Amygdala (tissue), 56 donors: ENCODE measurements at regions not wholly inside any gene's neighbourhood (a gene's known extent, or its start where the extent isn't known, plus 50 kb on each side); places are given as distances from the start of the nearest gene placed in this dataset.
"Not testable (repeated sequence)": the region's sequence is repeated elsewhere in the genome, so short reads cannot be mapped to it uniquely, and the experiment has no call there.

Experiments used
- DNase-seq, 56 donors: peaks; one replicate each; lab custom pipeline; 2025; lab: John Stamatoyannopoulos, UW

DNA sequence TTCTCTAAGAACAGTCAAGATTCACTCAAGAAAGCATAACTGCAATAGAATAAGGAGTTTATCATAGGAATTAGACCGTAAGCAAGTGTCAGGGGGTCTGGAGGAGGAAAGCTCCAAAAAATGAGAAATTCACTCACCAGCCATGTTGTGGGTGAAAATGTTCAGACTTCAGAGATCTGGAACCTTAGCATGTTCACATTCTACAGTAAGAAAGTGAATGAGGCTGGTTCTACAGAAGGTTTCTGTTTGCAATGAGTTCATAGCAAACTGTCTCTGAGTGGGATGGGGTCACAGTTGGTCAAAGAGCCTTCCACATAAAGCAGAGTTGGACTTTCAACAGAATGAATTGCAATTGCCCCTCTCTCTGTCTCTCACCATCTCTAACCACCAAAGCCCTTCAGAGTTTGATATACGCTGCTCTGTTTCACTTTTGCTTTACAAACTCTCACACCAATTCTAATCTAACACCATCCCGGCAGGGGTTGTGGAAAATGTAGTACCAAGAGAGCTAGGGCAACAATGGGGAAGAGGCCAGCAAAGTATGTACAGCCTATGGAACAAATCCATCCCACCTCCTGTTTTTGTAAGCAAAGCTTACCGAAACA is 581.8 kb upstream of the UBE2E2 start:
- no peak for DNase-seq

GRCh38 chr3:22627993-22628499 is 575.1 kb upstream of the UBE2E2 start:
- no peak for DNase-seq

- no peak for DNase-seq
These were observed 570.6 kb upstream of the UBE2E2 start for GRCh38 chr3:22632536-22632935.

DNA sequence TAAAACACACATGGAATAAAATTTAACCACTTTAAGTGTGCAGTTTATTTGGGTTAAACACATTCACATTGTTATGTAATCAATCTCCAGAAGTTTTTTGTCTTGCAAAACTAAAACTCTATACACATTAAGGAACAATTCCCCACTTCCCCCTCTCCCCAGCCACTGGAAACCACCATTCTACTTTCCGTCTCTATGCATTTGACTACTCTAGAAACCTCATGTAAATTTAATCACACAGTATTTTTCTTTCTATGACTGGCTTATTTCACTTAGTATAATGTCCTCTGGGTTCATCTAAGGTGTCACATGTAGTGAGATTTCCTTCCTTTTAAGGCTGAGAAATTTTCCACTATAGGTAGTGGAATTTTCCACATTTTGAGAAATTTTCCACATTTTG is 568.7 kb upstream of the UBE2E2 start:
- DNase-seq, result no peak

DNA sequence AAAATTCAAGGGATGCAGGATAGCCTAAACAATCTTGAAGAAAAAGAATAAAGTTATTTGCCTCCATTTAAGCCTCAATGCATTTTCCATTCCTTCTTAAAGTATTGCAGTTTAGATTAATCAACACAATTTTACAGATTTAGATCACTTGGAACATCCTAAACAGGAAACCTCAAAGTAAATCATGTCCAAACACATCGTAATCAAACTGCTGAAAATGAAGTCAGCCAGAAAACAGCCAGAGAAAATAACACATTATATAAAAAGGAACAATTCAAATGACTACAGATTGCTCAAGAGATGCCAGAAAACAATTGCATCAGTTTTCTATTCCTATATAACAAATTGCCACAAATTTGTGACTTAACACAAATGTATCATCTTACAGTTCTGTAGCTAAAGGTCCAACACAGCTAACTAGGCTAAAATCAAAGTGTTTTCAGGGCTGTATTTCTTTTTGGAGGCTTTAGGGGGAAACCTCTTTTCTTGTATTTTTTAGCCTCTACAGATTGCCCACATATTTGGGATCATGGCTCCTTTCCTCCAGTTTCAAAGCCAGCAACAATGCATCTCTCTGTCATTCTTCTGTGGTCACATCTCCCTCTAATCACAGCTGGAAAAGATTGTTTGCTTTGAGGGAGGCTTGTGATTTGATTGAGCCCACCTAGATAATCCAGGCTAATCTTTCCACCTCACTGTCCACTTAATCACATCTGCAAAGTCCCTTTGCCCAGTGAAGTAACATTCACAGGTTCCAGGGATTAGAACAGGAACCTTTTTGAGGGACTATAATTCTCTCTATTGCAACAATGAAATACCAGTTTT is 543.3 kb upstream of the UBE2E2 start:
- DNase-seq, result no peak

DNA sequence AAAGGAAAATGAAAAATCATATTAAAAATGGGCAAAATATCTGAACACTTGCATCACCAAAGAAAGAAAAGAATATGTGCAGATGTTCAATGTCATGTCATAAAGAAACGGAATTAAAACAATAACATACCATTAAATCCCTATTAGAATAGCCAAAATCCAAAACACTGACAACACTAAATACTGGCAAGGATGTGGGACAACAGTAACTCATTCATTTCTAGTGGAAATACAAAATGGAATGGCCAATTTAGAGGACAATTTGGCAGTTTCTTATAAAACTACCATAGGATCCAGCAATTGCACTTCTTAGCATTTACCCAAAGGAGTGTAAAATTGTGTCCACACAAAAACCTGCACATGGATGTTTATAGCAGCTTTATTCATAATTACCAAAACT is 542.5 kb upstream of the UBE2E2 start:
- no peak for DNase-seq

DNA sequence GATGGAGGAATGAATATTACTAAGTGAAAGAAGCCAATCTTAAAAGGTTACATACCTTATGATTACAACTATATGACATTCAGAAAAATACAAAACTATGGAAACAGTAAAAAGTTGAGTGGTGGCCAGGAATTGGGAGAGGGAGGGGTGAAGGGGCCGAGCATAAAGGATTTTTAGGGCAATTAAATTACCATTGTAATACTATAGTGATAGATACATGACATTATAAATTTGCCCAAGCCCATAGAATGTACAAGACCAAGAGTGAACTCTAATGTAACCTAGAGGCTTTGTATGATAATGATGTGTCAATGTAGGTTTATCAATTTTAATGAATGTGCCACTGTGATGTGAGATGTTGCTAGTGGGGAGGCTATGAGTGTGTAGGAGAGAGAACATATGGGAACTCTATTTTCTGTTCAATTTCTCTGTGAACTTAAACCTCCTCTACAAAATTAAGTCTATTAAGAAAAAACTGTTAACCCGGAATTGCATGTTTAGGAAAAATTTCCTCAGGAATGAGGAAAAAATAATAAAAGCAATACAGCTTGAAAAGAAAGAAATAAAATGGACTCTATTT is 541.9 kb upstream of the UBE2E2 start:
- DNase-seq, result no peak

GRCh38 chr3:22665528-22665927 is 537.6 kb upstream of the UBE2E2 start:
- DNase-seq, result no peak

DNA sequence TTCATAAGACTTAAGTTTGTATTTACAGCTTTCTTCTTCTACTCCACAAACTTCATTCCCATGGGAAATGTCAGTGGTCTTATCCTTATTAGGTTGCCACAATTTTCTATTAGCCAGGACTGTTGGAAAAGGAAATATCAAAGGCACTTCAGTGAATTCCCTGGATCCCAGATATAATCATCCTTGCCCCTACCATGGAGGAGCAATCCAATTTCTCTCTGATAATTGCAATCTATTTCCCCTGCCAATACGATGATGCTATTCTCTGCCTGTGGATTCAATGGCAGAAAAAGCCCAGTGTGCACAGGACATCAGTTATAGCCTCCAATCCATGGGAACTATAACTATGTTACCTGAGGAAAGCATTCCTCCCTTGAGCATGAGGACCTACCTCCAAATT is 536.4 kb upstream of the UBE2E2 start:
- DNase-seq, result no peak

GRCh38 chr3:22671848-22672247 is 531.3 kb upstream of the UBE2E2 start:
- DNase-seq, result no peak

GRCh38 chr3:22684739-22685138 is 518.4 kb upstream of the UBE2E2 start:
- no peak for DNase-seq

- DNase-seq, result no peak
These were observed 517.5 kb upstream of the UBE2E2 start for GRCh38 chr3:22685597-22685996.

- no peak for DNase-seq
These were observed 511.7 kb upstream of the UBE2E2 start for GRCh38 chr3:22691407-22691806.

DNA sequence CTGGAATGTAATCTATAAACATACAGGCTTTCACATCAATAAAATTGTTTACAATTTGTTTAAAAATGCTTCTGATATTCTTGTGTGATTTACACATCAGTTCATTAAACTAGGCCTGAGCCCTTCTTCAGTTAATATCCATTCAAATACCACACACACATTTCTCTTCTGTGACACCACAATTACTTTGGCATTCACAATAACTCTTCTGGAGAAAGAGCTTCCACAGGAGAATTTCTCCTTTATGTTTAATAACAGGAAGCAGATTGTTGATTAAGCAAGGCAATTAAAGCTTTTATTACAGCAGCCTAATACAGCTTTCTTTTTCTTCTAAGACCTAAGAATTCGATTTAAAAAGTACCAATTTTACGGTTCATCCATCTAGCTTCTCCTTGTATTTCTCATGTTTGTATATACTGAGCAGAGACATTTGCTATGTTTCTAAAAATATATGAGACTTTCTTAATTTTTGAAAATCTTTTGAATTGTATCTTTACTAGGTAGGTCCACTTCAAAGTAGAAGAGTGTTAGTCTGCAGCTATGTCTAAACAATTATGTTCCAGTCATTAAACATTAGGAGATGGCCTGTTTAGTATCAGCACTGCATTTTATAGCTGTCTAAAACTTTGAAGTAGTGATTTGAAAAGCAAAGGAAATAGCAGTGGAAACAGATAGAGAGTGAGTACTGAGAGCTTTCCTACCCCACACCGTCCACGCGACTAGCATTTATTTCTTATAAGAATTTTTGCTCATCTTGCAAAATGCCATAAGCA is 511.1 kb upstream of the UBE2E2 start:
- DNase-seq, result no peak

- no peak for DNase-seq
These were observed 502.3 kb upstream of the UBE2E2 start for GRCh38 chr3:22700876-22701275.

DNA sequence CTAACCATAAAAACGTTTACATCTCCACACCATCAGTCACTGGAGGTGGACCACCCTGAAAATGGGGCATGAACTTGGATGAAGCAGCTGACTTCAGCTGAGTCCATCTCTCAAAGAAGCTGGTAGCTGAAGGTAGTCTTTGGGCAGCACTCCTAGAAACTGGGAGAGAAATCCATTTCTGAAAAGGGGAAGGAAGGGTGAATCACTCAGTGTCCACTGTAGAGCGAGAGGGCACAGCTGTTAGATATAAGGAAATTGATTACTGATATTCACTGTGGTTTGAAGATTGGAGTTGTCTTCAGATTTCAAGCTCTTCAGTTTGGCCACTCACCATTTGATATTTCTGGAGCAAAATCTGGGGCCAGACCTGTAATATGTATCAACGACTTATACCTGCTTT is 499.0 kb upstream of the UBE2E2 start:
- DNase-seq, result no peak

DNA sequence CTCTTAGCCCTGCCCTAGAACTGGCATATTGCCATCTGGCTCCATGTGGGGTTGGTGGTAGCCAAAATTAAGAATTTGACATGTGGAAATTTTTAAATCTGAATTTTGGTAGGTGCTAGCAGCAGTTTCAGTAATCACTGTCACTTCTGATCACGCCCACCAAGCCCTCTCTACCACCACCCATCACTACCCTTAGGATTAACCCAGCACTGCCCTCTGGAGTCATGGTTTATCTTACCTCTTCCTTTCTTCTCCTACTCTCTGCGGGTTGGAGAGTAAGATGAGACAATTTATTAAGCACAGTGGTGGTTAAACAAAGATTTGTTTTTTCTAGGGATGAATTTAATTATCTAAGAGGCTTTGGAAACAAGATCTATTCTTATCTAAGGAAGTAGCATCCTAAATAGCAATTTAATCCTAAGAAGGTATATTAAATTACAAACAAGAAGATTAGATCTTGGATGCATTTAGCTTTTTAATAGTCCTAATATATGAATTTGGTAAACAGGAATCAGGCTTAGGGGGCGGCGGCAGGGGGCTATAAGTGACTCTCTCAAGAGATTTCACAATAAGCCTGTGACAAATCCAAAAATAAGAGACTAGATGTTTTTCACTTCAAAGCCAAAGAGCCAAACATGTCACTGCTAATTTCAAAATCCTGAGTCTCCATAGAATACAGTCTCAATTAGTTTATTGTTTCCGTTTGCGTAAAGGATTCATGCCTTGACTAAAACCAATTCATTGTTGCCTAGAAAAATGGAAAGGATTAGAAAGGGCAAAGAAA is 498.4 kb upstream of the UBE2E2 start:
- no peak for DNase-seq

GRCh38 chr3:22706922-22707321 is 496.2 kb upstream of the UBE2E2 start:
- not testable (repeated sequence) for DNase-seq

GRCh38 chr3:22713936-22714335 is 489.2 kb upstream of the UBE2E2 start:
- DNase-seq, result no peak

GRCh38 chr3:22714749-22715148 is 488.4 kb upstream of the UBE2E2 start:
- no peak for DNase-seq
